ENCODE measurements at regions not wholly inside any gene's neighbourhood (a gene's known extent, or its start where the extent isn't known, plus 50 kb on each side); places are given as distances from the start of the nearest gene placed in this dataset.

DNA sequence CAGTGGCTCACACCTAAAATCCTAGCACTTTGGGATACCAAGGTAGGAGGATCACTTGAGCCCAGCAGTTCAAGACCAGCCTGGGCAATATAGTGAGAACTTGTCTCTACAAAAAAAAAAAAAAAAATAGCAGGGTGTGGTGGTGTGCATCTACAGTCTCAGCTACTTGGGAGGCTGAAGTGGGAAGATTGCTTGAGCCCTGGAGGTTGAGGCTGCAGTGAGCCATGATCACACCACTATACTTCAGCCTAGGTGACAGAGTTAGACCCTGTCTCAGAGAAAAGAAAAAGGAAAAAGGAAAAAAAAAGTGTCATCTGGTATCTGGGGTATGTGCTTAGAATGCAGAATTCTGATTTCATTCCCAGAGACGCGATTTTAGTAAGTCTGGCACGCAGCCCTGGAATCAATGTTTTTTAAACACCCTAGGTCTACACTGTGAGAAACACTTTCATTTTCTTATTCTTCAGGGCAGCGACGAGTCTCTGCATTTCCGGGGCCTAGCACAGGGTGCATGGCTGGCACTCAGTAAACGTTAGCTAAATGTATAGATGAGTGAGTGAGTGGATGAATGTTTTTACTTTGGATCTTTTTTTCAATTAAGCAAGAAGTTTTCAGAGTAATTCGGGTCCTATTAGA is 243.8 kb upstream of the PWP1 start:
- DNase-seq, result no peak
- H3K9me3 ChIP-seq, result no peaks in the 10 kb centered on the region
- no peak for ATAC-seq
- H3K36me3 ChIP-seq, result no peaks in the 10 kb centered on the region
- H3K4me1 ChIP-seq, result no peaks in the 10 kb centered on the region
- peak overlapping the region; percentile 24 for H3K27ac ChIP-seq
- intact Hi-C loops (cut with DNase I), result no loop called here
- TF ChIP-seq, protein P1, sequence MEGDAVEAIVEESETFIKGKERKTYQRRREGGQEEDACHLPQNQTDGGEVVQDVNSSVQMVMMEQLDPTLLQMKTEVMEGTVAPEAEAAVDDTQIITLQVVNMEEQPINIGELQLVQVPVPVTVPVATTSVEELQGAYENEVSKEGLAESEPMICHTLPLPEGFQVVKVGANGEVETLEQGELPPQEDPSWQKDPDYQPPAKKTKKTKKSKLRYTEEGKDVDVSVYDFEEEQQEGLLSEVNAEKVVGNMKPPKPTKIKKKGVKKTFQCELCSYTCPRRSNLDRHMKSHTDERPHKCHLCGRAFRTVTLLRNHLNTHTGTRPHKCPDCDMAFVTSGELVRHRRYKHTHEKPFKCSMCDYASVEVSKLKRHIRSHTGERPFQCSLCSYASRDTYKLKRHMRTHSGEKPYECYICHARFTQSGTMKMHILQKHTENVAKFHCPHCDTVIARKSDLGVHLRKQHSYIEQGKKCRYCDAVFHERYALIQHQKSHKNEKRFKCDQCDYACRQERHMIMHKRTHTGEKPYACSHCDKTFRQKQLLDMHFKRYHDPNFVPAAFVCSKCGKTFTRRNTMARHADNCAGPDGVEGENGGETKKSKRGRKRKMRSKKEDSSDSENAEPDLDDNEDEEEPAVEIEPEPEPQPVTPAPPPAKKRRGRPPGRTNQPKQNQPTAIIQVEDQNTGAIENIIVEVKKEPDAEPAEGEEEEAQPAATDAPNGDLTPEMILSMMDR (IDR thresholded peaks at IDR 0.05), result no peak
- H3K4me3 ChIP-seq, result peak overlapping the region; percentile 12
- H3K27me3 ChIP-seq (ENCODE audit: low read depth), result no peaks in the 10 kb centered on the region

DNA sequence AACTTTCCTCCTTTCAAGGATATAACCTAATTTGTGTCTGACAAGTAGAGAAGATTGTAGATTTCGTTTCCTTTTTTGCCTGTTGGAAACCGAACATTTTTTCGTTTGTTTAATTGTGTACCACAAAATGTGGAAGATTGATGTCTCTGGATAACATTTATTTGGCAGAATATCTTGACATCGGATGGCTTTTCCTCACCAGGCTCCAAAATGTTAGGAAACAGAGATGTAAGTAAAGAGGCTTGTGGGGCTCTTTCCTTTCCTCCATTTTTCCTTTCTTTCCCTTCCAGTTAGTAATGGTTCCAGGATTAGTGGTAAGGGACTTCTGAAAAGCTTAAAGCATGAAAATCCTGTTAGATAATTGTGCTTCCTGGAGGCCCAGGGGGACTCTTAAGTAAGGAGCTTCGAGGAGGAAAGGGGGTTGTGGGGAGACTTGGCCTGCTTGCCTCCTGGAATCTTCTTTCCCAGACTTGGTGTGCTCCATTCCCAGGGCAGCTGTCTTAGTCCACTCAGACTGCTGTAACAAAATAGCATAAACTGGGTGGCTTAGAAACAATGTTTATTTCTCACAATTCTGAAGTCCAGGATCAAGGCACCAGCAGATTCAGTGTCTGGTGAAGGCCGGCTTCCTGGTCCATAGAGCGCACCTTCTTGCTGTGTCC is 243.1 kb upstream of the PWP1 start:
- Histone ChIP-seq H3K4me1 (no peaks in the 10 kb centered on the region), H3K27me3 (ENCODE audit: low read depth) (no peaks in the 10 kb centered on the region), H3K36me3 (no peaks in the 10 kb centered on the region), H3K27ac (peak overlapping the region; percentile 24), H3K9me3 (no peaks in the 10 kb centered on the region), H3K4me3 (peak overlapping the region; percentile 12)
- DNase-seq, result no peak
- ATAC-seq, result no peak
- TF ChIP-seq, protein P1 (IDR thresholded peaks at IDR 0.05), result no peak
- intact Hi-C loops (cut with DNase I), result no loop called here

GRCh38 chr12:107443320-107444090 is 242.1 kb upstream of the PWP1 start:
- TF ChIP-seq, protein P1 (IDR thresholded peaks at IDR 0.05), result no peak
- intact Hi-C loops (cut with DNase I), result no loop called here

GRCh38 chr12:107444771-107445170 is 240.8 kb upstream of the PWP1 start:
- intact Hi-C loops (cut with DNase I), result no loop called here
- DNase-seq (no peak), ATAC-seq (no peak)
- Histone ChIP-seq H3K27ac (no peak overlapping the region), H3K4me3 (no peak overlapping the region), H3K9me3 (no peaks in the 10 kb centered on the region), H3K36me3 (no peaks in the 10 kb centered on the region), H3K4me1 (no peaks in the 10 kb centered on the region), H3K27me3 (ENCODE audit: low read depth) (no peaks in the 10 kb centered on the region)
- TF ChIP-seq, protein P1 (IDR thresholded peaks at IDR 0.05), result no peak

More at GRCh38 chr12:107443320-107444090, 242.1 kb upstream of the PWP1 start:
- Histone ChIP-seq H3K9me3 (no peaks in the 10 kb centered on the region), H3K27ac (no peak overlapping the region), H3K4me3 (no peak overlapping the region), H3K4me1 (no peaks in the 10 kb centered on the region), H3K36me3 (no peaks in the 10 kb centered on the region), H3K27me3 (ENCODE audit: low read depth) (no peaks in the 10 kb centered on the region)
- ATAC-seq, result no peak
- DNase-seq, result no peak

DNA sequence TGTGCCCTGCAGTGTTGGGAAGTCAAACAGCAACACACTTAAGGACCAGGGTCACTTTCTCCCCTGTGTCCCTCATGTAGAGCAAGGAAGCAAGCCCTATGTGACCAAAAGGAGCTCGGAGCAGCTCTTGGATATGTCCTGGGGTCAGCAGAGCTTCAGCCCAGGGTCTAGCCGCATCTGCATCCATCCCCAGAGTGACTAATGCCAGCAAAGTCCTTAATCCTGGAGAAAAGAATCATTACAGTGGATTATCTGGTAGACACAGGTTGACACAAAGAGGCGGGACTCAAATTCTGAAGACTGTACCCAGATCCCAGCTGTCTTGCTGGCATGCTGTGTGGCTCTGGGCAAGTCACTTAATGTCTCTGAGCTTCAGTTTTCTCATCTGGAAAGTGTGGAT is 239.1 kb upstream of the PWP1 start:
- no peak overlapping the region for H3K27ac ChIP-seq
- no peaks in the 10 kb centered on the region for H3K4me1 ChIP-seq
- ATAC-seq (no peak), DNase-seq (no peak)
- intact Hi-C loops (cut with DNase I), result no loop called here
- H3K9me3 ChIP-seq, result no peaks in the 10 kb centered on the region
- TF ChIP-seq, protein P1 (IDR thresholded peaks at IDR 0.05), result no peak
- no peaks in the 10 kb centered on the region for H3K27me3 ChIP-seq (ENCODE audit: low read depth)
- no peaks in the 10 kb centered on the region for H3K36me3 ChIP-seq
- H3K4me3 ChIP-seq, result no peak overlapping the region
